GM08714 (cell line): ENCODE measurements at regions not wholly inside any gene's neighbourhood (a gene's known extent, or its start where the extent isn't known, plus 50 kb on each side); places are given as distances from the start of the nearest gene placed in this dataset.

ENCODE experiments used
- H3K4me3 ChIP-seq: fragments of 200-500 bp; sonication (Bioruptor generic); 2 replicates; pipeline ENCODE4 v1.5.1; 2014; ENCODE audit warnings: mild to moderate bottlenecking, low read length, inconsistent platforms
- ZNF274 ChIP-seq: IDR thresholded peaks from 2 replicates; pipeline ENCODE4 v1.6.1; 2012; ENCODE audit warnings: mild to moderate bottlenecking, low read depth, low read length

DNA sequence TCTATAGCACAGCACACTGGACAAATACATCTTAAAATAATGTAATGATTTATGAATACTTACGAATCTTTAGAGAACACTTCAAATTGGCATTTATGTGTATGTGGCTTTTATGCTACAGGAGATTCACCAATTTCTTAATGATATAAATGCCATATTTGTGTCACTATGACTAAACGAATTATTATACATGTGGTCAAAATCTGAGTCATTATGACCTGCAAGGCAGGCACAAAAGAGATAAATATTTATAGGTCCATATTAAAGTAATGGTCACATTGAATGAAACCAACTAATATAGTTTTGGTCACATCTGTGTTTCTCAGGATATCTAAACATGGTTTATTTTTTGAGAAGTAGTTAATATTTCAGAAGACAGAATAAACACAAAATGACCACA lies 232.3 kb upstream of the SEMA6D start:
- TF ChIP-seq ZNF274: no peak
- H3K4me3 ChIP-seq: no peak overlapping the region

DNA sequence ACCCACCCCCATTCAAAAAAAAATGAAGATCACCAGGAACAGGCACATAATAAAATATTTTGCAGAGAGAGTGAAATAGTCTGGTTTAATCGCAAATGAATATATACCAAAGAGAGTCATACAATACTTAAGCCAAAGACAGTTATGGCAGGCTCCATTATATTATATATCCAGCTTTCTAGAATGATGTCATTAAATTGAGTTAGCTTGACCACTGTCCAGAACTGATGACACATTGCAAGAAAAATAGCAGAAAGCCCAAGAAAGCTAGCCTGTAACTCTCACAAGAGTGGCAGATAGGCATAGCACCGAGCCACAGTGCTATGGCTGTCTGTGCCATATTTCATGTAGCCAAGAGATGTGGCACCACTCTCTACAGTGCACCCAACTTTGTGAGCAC lies 231.9 kb upstream of the SEMA6D start:
- no peak for TF ChIP-seq ZNF274
- no peak overlapping the region for H3K4me3 ChIP-seq

DNA sequence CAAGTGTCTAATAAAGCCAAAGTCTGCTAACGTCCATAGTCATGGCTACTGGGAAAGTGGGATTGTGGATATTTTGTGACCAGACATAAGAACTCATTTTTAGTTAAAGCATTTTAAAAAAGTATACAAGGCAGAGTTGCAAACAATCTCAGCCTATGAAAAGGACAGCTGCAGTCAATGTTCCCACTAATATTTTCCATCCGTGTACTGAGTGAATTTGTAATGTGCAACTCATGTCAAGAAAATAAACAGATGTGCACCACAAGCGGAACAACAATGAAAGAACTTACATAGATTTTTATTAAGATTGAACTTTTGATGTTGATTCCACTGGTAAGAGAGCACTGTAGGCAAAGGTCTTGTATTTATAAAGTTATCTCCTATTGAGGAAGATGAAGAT lies 231.3 kb upstream of the SEMA6D start:
- TF ChIP-seq ZNF274: no peak
- no peak overlapping the region for H3K4me3 ChIP-seq

DNA sequence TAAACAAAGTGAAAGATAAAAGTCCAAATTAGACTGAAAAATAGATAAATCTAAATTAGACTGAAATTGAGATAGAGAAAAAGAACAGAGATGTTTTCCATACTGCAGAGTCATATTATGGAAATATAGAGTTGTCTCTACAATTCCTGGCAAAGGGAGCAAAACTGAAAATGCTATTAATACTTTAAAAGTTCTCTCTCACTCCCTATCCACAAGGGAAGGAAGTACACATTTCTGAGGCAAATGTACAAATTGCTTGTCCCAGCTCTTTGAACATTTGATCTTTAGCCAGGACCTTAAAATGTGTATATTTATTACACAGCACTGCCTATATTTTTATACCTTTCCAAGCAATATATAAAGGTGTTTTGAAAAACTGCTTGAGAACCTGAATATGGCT lies 225.1 kb upstream of the SEMA6D start:
- no peak for TF ChIP-seq ZNF274
- no peak overlapping the region for H3K4me3 ChIP-seq

DNA sequence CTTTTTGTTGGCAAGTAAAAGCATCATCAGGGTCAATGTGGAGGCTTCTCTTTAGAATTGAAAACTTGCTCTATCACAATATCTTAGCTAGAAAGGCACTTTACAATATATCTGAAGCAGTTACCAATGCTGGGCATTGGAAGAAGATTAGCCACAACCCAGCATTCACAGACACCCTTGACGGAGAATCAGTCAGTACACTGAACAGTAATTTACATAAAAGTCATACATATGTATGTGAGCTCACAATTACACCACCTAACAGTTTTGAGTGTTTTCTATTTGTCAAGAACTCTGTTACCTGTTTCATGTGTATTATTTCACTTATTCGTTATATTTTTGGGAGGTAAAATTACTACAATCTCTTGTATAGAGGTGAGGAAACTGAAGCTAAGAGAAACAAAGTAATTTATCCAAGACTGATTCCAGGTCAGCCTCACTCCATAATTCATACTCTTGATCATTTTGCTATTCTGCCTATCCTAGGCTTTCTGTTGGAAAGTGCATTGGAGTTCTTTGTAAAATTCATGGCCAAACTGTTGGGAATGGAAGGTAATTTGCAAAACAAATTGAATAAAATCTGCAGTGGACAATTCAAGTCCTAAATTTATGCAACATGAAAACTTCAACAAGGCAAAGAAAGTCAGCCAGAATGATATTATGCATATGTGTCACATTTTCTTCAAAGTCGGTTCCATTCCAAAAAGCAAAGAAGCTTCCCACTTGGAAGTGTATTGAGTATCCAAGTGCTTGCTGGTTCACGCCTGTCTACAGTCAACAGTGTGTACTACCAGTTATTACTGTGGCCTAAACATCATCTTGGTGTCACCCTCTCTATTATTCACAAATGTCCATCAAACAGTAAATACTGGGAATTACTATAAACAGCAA lies 223.7 kb upstream of the SEMA6D start:
- TF ChIP-seq ZNF274: no peak
- H3K4me3 ChIP-seq: no peak overlapping the region

DNA sequence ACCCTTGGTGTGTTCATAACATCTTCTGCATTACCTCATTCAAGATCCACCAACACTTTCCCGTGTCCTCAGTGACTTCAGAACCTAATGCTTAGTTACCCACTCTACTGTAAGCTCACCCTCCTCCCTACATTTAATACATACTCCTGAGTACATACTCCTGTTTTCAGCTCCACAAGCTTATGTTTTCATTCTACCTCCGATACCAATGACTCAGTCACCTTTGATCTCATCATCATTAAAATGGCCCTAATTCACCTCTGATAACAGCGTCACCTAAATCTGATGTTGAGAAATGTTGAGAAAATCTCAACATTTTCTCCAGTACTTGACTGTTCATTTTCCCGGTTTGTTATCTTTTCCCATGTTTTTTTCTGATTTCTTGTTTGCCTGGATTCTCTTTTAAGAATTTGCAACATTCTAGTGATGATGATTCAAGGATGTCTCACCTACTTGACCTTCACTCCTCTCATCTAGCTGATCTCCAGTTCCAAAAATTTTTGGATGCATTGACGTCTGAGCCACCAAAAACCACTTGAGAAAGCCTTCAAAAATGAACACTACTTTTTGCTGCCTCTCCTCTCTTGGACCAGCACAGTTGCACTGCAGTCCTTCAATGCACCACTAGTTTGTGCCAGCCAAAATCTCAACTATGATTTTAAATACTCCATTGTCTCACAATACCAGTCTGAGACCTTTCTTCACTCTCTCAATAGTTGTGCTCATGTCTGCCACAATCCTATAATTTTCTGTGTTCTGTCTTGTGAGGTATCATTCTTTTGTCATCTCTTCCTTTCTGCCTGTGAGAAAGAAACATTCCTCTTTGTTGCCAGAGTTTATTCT lies 220.7 kb upstream of the SEMA6D start:
- TF ChIP-seq ZNF274: no peak
- H3K4me3 ChIP-seq: no peak overlapping the region

DNA sequence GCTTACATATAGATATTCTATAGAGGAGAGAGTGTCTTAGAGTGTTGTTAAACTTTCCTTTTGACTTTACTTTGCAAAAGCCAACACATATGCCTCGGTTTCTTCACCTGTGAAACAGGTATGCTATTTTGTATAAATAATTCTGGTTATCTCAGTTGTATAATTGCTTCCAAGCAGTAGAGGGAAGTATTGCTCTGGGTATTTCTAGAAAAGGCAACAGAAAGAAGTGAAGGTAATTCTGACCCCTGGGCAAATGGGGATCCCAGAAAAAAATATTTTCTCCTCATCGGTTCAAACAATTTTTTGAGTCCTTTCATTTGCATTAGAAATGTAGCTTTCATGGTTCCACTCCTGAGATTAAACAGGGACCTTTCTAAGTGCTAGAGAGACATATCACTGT lies 216.5 kb upstream of the SEMA6D start:
- no peak for TF ChIP-seq ZNF274
- H3K4me3 ChIP-seq: no peak overlapping the region

DNA sequence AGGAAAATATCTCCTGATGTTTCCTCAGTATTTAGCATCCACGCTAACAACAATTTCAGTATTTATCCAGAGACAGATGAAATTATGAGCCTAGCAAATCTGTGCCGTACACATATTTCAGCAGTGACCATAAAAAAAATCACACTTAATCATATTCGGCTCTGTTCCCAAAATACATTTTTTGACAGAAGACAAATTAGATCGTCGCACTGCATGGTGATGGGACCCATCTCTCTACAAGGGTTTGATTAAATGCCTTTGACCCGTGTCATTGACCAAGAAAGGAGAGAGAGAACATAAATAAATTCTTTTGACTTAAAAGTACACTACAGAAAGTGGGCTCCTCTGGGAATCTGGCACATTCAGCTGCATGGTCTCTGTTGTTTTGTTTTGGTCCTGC lies 215.3 kb upstream of the SEMA6D start:
- no peak overlapping the region for H3K4me3 ChIP-seq
- TF ChIP-seq ZNF274: no peak

DNA sequence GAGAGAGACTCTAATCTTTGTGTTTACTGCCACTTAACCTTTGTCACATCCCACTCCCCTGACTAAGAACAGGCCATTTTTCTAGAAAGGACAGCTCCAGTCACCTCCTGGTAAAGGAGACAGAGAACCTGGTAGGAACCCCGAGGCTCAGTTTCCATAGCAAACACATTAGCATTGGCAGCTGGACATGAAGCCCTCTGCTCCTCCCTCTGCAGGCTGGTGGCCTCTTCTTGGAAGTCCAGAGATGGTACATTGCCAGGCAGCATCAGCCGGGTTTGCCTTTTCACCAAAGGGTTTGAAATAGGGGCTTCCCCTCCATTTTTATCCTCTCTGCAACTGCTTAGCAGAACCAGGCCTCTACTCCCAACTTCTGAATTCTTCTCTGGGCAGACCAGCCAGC lies 213.4 kb upstream of the SEMA6D start:
- no peak for TF ChIP-seq ZNF274
- H3K4me3 ChIP-seq: no peak overlapping the region

DNA sequence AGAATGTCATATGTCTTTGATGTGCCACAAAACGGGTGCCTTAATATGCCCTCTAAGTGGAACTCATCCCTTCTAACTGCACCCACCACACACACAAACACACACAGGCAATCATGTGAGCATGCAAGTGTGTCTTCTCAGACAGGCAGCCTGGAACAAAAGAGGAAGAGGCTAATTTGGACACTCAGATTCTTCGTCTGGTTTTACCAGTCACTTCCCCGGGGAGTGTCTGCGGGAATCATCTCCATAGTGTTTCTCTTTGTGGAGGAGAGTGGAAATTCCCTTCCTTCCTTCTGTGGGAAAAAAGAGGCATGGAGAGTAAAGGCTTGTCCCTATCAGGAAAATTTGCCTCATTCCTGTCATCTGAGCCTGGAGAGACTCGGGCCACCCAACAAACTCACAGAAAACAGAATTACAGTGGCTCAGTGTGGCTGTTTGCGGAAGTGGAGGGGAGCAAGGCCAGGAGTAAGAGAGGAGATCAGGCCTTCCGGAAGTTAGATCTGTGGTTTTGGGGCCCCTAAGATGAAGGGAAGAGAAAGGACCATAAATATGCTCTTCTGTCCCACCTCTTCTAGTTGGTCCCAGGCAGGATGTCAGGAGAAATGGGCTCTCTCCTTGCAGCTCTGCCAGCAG lies 212.6 kb upstream of the SEMA6D start:
- no peak for TF ChIP-seq ZNF274

DNA sequence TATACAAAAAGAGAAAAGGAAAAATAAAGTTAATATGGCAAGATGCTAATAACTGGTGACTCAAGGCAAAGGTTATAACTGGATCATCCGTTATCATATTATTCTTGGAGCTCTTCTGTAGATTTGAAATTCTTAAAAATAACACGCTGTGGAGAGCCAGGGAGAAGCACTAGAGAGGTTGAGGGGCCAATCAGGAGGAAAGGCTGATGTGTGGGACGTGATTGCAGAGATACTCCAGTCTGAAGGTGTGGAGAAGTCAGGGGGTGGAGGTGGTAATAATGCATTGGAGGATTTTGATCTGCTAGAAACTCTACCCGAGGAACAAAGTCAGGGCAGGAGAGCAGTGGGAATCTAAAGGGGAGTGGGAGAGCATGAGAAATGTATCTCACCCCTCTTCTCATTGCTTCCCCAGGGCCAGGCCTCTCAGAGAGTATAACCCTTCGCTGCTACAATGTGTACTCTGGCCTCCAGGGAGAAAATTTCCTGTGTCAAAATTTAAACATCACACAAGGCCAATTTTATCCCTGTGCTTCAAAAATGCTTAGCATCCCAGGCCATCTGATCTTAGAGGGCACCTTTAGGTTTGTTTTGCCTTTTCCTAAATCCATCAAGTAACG lies 211.5 kb upstream of the SEMA6D start:
- TF ChIP-seq ZNF274: no peak
- no peak overlapping the region for H3K4me3 ChIP-seq

More for the DNA sequence above, 212.6 kb upstream of the SEMA6D start:
- no peak overlapping the region for H3K4me3 ChIP-seq

DNA sequence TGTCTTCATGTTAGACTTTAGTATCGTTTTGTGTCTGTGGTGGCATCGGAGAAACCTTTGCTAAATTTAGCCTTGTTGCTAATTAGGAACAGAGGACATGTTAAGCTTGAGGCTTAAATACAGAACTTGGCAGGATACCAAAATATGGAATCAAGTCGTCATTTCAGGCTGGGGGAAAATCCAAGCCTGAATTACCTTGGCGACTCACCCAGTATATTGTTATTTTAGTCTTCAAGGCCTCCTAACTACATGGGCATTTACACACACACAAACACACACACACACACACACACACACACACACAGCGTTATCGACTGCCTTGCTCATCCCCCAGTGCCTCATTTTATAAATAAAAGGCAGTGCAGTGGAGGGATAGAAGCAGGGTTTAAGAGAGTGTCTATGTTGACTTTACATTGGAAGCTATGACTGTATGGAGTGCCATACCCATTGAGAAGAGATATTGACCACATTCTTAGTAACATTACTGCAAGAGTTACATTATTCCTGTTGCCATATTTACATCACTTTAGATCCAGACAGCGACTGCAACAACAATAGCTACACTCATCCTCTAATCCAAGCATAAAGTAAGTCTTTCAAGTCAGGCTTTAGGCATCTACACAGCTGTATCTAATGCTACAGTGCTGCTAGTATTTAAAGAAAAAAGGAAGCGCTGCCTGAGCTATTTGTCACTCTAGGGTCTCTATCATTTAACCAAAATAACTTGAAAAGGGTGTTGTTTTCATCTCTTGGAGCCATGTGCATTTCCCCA lies 210.8 kb upstream of the SEMA6D start:
- H3K4me3 ChIP-seq: no peak overlapping the region
- TF ChIP-seq ZNF274: no peak

DNA sequence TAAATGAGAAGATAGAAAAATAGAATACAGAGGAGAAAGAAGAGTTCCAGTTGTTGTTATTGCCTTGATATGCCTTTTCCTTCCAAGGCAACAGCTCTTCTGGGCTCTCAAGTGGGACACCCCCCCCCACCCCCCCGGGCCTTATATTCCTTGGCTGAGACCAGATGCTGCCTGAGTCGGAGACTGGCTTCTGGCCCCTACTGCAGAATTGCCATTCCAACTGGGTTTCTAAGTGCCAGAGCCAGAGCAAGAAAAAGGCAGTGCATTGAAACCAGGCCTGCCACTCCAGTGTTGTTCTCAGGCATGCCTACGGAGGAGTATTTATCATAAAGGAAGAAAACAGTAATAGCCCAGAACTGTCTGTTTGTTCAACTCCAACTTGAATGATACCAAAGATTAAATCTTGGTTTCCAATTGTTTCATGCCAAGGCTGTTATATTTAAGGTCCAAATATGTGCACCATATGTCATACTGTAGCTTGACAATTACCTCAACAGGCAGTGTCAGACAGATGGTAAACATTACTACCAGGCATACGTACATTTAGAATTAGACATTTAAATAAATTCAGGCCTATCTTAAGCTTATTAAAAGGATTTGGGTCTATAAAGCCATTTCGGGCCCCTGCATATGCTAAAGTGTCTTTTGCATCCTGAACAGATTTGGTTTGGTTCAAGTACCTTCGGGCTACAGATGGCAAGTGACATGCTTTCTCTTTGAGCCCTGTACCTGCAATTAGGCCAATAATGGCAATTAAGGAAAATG lies 209.9 kb upstream of the SEMA6D start:
- no peak for TF ChIP-seq ZNF274
- no peak overlapping the region for H3K4me3 ChIP-seq

DNA sequence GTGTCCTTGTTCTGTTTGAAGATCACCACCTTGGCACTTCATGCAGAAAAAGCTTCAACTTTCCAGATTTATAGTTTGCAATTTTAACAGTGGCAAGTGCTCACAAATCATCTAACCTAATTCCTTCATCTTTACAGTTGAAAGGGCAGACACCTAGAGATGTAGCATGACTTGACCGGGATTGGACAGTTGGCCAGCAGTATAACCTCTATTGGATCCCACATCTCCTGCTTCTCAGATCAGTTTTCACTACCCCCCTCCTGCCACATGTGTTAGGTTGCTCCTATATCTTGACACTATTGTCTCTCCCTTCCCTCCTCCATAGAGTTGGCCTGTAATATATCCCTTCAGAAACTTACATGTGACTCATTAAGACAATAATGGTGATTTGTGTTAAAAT lies 206.0 kb upstream of the SEMA6D start:
- TF ChIP-seq ZNF274: no peak
- H3K4me3 ChIP-seq: no peak overlapping the region
